ENCODE measurements at regions not wholly inside any gene's neighbourhood (a gene's known extent, or its start where the extent isn't known, plus 50 kb on each side); places are given as distances from the start of the nearest gene placed in this dataset.

DNA sequence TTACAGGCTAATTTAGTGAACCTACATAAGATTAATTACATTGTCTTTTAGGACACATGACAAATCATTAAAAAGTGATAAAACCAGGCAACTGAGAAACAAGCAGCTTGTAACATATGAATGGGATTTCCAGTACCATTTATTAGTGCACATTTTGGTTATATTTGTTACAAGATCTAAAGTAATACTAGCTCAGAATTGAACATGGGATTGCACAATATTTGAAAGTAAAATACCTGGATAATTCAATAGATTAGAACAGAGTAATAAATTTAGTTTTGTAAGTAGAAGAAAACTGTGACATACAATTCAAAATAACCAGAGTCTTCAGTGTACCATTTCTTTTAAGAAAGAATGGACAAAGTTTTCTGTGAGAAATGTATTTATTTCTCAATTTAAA is 1400.7 kb upstream of the ACVR2A start:
- TF ChIP-seq ZFP3 (CRISPR knock-in tag; IDR thresholded peaks at IDR 0.05): no peak
- TF ChIP-seq ARNTL (CRISPR knock-in tag; IDR thresholded peaks at IDR 0.05; ENCODE audit: borderline replicate concordance, low read depth): no peak
- TF ChIP-seq ESRRG (CRISPR knock-in tag; IDR thresholded peaks at IDR 0.05): no peak
- TF ChIP-seq CSDC2 (CRISPR knock-in tag; IDR thresholded peaks at IDR 0.05): no peak
- no peak for TF ChIP-seq TCF4 (CRISPR knock-in tag; IDR thresholded peaks at IDR 0.05; ENCODE audit: borderline replicate concordance)
- no peak for TF ChIP-seq PPARA (CRISPR knock-in tag; IDR thresholded peaks at IDR 0.05; ENCODE audit: borderline replicate concordance)
- TF ChIP-seq, protein P1, sequence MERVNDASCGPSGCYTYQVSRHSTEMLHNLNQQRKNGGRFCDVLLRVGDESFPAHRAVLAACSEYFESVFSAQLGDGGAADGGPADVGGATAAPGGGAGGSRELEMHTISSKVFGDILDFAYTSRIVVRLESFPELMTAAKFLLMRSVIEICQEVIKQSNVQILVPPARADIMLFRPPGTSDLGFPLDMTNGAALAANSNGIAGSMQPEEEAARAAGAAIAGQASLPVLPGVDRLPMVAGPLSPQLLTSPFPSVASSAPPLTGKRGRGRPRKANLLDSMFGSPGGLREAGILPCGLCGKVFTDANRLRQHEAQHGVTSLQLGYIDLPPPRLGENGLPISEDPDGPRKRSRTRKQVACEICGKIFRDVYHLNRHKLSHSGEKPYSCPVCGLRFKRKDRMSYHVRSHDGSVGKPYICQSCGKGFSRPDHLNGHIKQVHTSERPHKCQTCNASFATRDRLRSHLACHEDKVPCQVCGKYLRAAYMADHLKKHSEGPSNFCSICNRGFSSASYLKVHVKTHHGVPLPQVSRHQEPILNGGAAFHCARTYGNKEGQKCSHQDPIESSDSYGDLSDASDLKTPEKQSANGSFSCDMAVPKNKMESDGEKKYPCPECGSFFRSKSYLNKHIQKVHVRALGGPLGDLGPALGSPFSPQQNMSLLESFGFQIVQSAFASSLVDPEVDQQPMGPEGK (CRISPR knock-in tag; IDR thresholded peaks at IDR 0.05; ENCODE audit: borderline replicate concordance): no peak
- no peak for TF ChIP-seq ZNF8 (CRISPR knock-in tag; IDR thresholded peaks at IDR 0.05)
- TF ChIP-seq RARB (CRISPR knock-in tag; IDR thresholded peaks at IDR 0.05): no peak
- no peak for TF ChIP-seq ZC3H10 (CRISPR knock-in tag; IDR thresholded peaks at IDR 0.05)
- no peak for TF ChIP-seq ZFP30 (CRISPR knock-in tag; IDR thresholded peaks at IDR 0.05)
- TF ChIP-seq, protein P2, sequence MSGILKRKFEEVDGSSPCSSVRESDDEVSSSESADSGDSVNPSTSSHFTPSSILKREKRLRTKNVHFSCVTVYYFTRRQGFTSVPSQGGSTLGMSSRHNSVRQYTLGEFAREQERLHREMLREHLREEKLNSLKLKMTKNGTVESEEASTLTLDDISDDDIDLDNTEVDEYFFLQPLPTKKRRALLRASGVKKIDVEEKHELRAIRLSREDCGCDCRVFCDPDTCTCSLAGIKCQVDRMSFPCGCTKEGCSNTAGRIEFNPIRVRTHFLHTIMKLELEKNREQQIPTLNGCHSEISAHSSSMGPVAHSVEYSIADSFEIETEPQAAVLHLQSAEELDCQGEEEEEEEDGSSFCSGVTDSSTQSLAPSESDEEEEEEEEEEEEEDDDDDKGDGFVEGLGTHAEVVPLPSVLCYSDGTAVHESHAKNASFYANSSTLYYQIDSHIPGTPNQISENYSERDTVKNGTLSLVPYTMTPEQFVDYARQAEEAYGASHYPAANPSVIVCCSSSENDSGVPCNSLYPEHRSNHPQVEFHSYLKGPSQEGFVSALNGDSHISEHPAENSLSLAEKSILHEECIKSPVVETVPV (CRISPR knock-in tag; IDR thresholded peaks at IDR 0.05): no peak
- no peak for TF ChIP-seq ZNF70 (CRISPR knock-in tag; IDR thresholded peaks at IDR 0.05)
